MCF 10A (cell line): ENCODE measurements at regions not wholly inside any gene's neighbourhood (a gene's known extent, or its start where the extent isn't known, plus 50 kb on each side); places are given as distances from the start of the nearest gene placed in this dataset.

Source experiments
- BruUV-seq: library from RNA; stranded (reverse); fragments of 400-500 nt; replicated peaks from 2 replicates; lab custom pipeline; 2021; lab: Mats Ljungman, UMichigan
- CTCF ChIA-PET: fragments of 300-600 bp; sonication (Branson Sonifier 250); formaldehyde crosslinking; extraction: SDS; loops from one replicate; lab custom pipeline; 2021; ENCODE audit warnings: antibody characterized with exemption, inconsistent platforms; lab: Yijun Ruan, JAX
- POLR2A ChIA-PET: fragments of 300-600, 350-650 bp; sonication (Branson Sonifier 250); formaldehyde crosslinking; extraction: SDS; loops from one replicate; lab custom pipeline; 2020; ENCODE audit warnings: antibody characterized with exemption, inconsistent platforms; lab: Yijun Ruan, JAX
- DNase-seq: peaks from one replicate; pipeline ENCODE4 v3.0.0-alpha.2; 2018; ENCODE audit not compliant: unreplicated experiment
- H3K27ac Mint-ChIP-seq: one replicate; pipeline ENCODE4 v1.8.0; 2022; ENCODE audit warnings: mild to moderate bottlenecking, low read depth, mixed read lengths; ENCODE audit not compliant: unreplicated experiment
- H3K27me3 Mint-ChIP-seq: one replicate; pipeline ENCODE4 v1.8.0; 2022; ENCODE audit warnings: mixed read lengths; ENCODE audit not compliant: insufficient read depth, unreplicated experiment
- H3K36me3 Mint-ChIP-seq: one replicate; pipeline ENCODE4 v1.8.0; 2022; ENCODE audit warnings: mild to moderate bottlenecking, moderate library complexity, mixed read lengths; ENCODE audit not compliant: insufficient read depth, unreplicated experiment
- H3K4me1 Mint-ChIP-seq: one replicate; pipeline ENCODE4 v1.8.0; 2022; ENCODE audit warnings: mixed read lengths; ENCODE audit not compliant: insufficient read depth, unreplicated experiment
- H3K4me3 Mint-ChIP-seq: one replicate; pipeline ENCODE4 v1.8.0; 2022; ENCODE audit warnings: mild to moderate bottlenecking, moderate library complexity, mixed read lengths; ENCODE audit not compliant: unreplicated experiment
- H3K9me3 Mint-ChIP-seq: one replicate; pipeline ENCODE4 v1.8.0; 2022; ENCODE audit warnings: mixed read lengths; ENCODE audit not compliant: unreplicated experiment
- intact Hi-C: fragments of 100-400 bp; cut with micrococcal nuclease; formaldehyde crosslinking; loops from 2 replicates; pipeline ENCODE4 v1.14.1; 2022
- TF ChIP-seq, protein P1 (sequence below): fragments of 200-600 bp; IDR thresholded peaks from one replicate; pipeline ENCODE4 v1.8.0; 2022; ENCODE audit warnings: antibody characterized with exemption, mild to moderate bottlenecking; ENCODE audit not compliant: unreplicated experiment

DNA sequence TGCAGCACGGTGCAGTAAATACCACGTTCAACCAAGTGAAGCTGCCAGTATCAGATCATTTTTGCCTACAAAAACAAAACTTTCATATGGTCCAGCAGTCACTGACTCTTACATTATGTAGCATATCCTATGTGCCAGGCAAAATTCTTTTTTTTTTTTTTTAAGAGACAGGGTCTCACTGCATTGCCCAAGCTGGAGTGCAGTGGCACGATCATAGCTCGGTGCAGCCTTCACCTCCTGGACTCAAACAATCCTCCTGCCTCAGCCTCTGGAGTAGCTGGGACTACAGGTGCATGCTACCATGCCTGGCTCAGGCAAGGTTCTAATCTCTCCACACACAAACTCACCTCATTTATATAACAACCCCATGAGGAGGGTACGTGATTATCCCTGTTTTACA is 208.6 kb upstream of the JARID2 start:
- Mint-ChIP-seq H3K4me3 (no peak overlapping the region), H3K4me1 (no peaks in the 10 kb centered on the region), H3K36me3 (no peaks in the 10 kb centered on the region), H3K27me3 (no peaks in the 10 kb centered on the region), H3K27ac (no peak overlapping the region), H3K9me3 (no peaks in the 10 kb centered on the region)
- BruUV-seq, result no TSS peak
- TF ChIP-seq, protein P1, sequence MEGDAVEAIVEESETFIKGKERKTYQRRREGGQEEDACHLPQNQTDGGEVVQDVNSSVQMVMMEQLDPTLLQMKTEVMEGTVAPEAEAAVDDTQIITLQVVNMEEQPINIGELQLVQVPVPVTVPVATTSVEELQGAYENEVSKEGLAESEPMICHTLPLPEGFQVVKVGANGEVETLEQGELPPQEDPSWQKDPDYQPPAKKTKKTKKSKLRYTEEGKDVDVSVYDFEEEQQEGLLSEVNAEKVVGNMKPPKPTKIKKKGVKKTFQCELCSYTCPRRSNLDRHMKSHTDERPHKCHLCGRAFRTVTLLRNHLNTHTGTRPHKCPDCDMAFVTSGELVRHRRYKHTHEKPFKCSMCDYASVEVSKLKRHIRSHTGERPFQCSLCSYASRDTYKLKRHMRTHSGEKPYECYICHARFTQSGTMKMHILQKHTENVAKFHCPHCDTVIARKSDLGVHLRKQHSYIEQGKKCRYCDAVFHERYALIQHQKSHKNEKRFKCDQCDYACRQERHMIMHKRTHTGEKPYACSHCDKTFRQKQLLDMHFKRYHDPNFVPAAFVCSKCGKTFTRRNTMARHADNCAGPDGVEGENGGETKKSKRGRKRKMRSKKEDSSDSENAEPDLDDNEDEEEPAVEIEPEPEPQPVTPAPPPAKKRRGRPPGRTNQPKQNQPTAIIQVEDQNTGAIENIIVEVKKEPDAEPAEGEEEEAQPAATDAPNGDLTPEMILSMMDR, result no peak
- CTCF ChIA-PET, result no interaction called here
- POLR2A ChIA-PET, result interaction anchor here (0.6 kb wide), 1 partner anchor 151 kb away, joined by 5 read pairs; no protein-coding TSS in a partner anchor
- intact Hi-C loops, result no loop called here
- DNase-seq, result no peak

DNA sequence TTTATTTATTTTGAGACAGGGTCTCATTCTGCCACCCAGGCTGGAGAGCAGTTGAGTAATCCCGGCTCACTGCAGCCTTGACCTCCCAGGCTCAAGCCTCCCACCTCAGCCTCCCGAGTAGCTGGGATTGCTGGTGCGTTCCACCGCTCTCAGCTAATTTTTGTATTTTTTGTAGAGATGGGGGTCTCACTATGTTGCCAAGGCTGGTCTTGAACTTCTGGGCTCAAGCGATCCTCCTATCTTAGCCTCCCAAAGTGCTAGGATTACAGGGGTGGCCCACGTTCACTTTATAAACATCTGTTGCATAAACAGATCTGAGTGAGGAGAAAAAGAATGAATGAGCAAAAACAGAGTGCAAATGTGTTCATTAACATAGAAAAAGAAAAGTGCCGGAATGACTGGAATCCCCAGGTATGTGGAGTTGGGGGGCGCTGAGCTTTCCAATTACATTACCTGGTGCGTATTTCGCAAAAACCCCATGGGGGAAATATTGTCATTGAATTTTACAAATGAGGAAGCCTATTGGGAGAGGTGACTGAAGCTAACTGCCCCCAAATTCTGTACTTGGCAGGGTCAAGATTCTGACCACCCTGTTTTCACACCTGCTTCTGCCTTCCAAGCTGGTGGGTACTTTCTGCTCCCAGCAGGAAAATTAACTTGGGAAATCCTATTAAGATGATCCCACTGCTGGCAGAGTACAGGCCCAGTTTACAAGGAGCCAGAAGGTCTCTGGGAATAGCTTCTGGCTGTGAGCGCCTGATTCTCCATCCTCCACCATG is 207.7 kb upstream of the JARID2 start:
- H3K4me3 Mint-ChIP-seq, result no peak overlapping the region
- no peaks in the 10 kb centered on the region for H3K4me1 Mint-ChIP-seq
- no peaks in the 10 kb centered on the region for H3K27me3 Mint-ChIP-seq
- TF ChIP-seq, protein P1, result no peak
- no TSS peak for BruUV-seq
- H3K27ac Mint-ChIP-seq, result no peak overlapping the region
- DNase-seq, result no peak
- H3K36me3 Mint-ChIP-seq, result no peaks in the 10 kb centered on the region
- POLR2A ChIA-PET, result no interaction called here
- CTCF ChIA-PET, result interaction anchor here (0.7 kb wide), 2 partner anchors 61 to 942 kb away, joined by 3 read pairs; no protein-coding TSS in a partner anchor
- H3K9me3 Mint-ChIP-seq, result no peaks in the 10 kb centered on the region
- intact Hi-C loops, result no loop called here

DNA sequence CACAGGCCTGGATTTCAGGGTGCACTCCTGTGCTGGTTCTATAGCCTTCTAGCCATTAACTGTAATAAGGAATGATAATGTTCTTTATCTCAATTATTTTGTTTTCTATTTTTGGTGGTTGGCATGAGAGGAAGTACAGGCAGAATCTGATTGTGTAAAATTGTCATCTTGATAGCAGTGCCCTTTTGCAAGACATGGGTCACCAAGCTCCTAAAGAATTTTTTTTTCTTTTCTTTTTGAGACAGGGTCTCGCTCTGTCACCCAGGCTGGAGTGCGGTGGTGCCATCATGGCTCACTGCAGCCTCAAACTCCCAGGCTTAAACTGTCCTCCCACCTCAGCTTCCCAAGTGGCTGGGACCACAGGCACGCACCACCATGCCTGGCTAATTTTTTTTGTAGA is 206.7 kb upstream of the JARID2 start:
- Mint-ChIP-seq H3K9me3 (no peaks in the 10 kb centered on the region), H3K36me3 (no peaks in the 10 kb centered on the region), H3K27ac (no peak overlapping the region), H3K4me3 (no peak overlapping the region), H3K27me3 (no peaks in the 10 kb centered on the region), H3K4me1 (no peaks in the 10 kb centered on the region)
- intact Hi-C loops, result no loop called here
- no peak for DNase-seq
- TF ChIP-seq, protein P1, result no peak
- no TSS peak for BruUV-seq
- POLR2A ChIA-PET, result no interaction called here
- CTCF ChIA-PET, result interaction anchor here (0.7 kb wide), 2 partner anchors 60 to 832 kb away, joined by 3 to 5 read pairs; no protein-coding TSS in a partner anchor

DNA sequence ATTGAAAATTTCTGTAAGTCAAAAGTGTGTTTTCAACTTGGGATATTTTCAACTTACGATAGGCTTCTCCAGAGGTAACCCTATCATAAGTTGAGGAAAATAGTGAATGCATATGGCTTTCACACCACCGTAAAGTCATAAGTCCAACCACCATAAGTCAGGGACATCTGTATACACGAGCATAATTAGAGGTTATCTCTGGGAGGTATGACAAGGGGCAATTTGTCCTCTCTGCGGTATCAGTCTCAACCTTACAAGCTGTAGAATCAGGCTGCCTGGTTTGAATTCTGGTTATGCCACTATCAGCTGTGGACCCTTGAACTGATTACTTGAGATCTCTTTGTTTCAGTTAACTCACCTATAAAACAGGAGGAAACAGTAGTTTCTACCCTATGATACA is 202.9 kb upstream of the JARID2 start:
- H3K9me3 Mint-ChIP-seq, result no peaks in the 10 kb centered on the region
- H3K27me3 Mint-ChIP-seq, result no peaks in the 10 kb centered on the region
- no peaks in the 10 kb centered on the region for H3K4me1 Mint-ChIP-seq
- TF ChIP-seq, protein P1, result no peak
- H3K4me3 Mint-ChIP-seq, result no peak overlapping the region
- no TSS peak for BruUV-seq
- intact Hi-C loops, result no loop called here
- CTCF ChIA-PET, result no interaction called here
- POLR2A ChIA-PET, result no interaction called here
- no peaks in the 10 kb centered on the region for H3K36me3 Mint-ChIP-seq
- no peak overlapping the region for H3K27ac Mint-ChIP-seq
- no peak for DNase-seq
